Activated CD4-positive, alpha-beta T cell treated with anti-CD3 and anti-CD28 coated beads, Interleukin-2, amount 50 U/mL, for 48 hours (primary cell): ENCODE measurements at regions not wholly inside any gene's neighbourhood (a gene's known extent, or its start where the extent isn't known, plus 50 kb on each side); places are given as distances from the start of the nearest gene placed in this dataset.

Experiments
- DNase-seq, 2 experiments: peaks; one replicate each; pipeline ENCODE4 v3.0.0-alpha.2; 2020

DNA sequence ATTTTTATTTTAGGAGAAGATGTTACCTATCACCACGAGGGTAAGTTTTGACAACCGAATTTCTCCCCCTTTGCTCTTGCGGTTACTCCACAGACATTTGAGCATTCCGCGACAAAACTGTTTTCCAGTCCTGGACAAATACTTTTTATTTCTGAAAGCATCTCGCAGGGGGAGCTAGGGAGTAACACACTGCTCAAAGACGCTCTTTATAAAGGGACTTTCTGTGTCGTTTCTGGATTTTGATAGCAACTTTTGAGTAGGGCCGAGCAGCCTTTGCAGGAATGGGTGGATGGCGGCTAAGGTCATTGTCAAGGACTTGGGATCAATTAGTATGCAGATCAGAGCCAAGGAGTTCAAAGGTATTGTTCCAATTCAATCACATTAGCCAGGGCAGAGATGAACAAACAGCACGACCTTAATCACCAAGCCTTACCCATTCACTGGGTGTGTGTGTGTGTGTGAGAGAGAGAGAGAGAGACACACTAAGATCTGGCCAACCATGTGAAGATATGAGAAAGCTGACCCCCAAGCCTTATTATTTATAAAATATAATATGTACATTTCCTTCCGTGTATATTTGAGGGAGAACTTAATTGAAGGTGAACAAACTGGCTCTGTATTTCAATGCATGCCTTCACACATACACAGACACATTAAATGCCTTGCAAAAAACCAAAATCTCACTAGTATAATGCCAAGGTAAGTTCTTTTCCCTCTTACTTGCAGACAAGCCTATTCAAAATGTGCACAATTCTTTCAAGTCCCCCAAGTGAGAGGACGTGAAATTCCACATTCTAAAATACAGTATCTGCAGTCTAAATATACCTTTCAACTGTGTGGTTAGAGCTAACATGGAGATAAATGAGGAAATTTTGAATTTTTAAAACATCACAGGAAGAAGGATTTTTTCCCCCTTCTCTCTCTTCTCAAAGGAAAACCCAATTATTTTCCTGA lies 613.8 kb downstream of the VRK1 start:
- DNase-seq = no peak

DNA sequence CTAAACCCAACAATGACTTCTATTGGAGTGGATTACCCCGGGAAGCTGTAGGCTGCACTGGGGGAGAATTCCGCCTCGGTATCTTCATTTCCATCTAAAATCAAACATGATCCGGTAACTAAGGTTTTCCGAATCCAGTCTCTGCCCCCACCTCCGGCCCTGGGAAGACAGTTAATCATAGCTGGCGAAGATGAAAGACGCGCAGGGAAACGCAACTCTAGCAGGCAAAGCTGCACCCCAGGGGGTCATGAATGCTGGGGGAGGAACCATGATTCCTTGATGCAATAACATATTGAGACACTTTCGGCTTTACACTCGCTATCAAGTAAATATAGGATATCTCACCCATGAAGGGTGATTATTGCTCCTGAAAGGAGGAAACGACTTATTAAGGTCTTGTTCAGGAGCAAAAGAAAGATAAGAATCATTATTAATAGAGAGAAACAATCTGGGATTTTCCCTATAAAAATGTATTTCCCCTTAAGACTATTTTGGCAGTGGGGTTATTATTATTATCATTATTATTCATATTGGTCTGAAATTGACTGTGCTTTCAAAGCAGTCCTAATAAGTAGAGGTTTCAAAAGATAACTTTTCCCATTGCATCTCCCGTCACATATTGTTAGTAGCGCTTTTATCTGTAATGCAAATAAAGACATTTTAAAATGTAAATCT lies 614.9 kb downstream of the VRK1 start:
- DNase-seq = no peak

DNA sequence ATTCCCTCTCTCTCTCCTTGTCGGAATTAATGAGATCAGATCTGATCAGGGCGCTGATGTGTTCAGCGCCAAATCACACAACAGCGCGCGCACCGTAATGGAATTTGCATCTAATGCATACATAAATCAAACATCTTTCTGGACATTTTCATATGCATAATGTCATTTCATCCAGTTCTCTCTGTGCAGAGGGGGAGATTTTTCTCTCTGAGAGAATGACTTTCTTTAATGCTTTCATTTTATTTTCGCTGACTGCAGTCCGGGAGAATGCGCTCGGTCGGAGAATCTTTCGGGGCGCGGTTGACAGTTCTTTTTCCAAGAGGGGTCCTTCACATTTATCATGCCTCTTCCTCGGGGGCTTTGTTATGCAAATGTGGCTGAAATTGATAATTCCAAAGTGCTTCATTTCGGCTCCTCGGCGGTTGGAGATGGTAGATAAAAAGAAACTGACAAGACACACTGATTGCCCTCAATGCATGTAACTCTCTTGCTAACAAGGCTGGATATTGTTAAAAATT lies 615.9 kb downstream of the VRK1 start:
- DNase-seq = no peak

DNA sequence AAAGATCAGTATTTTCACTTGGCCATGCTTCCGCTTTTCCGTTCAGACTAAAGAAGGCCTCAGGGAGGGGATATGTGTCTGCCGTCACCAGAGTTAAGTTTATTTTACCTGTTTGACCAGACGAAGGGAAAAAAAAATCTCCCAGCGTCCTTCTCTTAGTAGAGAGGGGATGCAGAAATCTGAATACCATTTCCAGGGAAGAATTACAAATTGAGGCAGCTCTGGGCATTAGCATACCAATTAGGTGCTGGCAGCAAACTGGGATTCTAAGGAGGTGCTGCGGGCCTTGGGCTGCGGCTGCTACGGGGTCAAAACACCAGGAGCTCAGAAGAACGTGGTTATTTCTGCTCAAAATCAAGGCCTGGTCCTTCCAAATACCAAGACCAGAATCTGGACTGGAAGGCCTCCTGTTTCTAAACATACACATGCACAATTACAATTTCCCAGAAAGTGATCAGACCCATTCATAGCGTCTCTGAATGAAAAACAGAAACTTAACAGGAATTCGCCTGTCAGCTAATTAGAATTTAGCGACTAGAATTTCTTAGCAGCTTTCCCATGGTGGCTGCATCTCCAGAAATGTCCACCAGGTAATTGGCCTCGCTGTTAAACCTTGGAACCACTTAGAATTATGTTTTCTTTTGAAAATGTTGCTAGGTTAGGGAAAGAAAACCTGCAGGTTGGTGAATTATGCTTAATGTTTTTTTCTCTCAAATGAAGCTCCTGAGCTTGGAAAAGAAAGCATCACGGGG lies 617.0 kb downstream of the VRK1 start:
- DNase-seq = no peak

DNA sequence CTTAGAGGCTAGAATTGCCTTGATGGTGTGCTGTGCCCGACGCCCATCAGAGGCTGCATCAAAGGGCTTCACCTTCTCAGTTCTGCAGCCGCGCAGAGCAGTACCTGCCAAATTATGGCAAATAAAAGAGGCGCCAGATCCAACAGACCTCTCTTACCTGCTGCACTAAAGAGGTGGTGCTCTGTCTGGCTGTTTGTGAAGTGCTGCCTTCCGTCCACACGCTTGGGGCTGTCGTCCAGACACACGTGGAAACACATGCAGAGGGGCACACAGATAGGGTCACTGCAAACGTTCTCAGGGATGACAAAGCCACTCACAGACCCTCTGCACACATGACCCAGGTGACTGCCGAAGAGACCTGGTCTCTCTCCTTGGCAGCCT lies 617.5 kb downstream of the VRK1 start:
- no peak for DNase-seq

DNA sequence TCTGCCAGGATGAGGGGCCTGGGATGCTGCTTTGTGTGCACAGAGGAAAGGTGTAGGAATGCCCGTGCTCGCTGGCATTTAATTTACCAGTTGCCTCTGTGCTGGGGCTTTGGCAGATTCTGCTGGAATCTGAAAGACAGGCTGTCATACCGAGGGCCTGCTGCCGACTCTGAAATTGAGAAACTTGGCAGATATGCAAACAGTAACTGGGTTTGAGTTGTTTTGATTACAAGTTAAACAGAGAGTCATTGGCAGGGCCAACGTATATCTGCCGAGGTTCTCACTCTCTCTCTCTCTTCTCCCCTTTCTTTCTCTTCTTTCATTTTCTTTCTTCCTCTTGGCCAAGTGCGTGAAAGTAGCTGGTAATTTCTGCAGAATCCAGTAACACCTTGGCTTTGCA lies 618.7 kb downstream of the VRK1 start:
- no peak for DNase-seq

DNA sequence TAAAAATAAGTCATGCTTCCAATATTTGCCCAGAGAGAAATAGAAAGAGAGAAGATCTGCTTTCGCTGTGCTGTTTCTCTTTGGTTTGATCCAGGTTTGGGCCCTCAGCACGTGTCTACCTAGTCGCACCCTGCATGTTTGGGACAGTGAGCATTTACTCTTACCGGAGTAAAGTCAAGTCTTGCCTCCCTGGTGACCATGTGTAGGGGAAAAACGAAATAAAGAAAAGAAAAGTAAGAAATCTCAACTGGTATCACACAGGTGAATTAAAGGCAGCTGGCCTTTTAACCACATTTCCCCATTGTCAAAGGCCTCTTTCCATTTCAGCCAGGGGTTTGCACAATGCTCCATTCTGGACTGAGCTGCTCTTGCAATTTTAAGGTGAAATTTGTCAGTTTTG lies 619.4 kb downstream of the VRK1 start:
- DNase-seq = no peak

DNA sequence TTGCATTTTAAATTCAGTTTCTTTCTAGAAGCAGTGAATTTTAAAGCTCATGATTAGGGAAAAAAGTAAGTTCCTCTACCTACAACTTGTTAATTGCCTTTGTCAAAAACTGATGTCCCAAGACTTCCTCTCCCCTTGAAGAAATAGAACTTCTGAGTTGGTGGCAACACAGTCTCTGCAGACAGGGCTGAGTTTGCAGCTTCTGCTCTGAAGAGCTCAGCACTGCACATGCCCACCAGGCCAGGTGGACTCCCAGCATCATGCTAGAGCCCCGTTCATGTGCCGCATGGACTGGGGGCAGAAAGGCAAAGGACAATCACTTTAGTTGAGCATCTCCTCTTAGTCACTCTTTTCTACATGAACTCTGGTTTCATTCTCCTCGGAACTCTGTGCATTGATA lies 620.1 kb downstream of the VRK1 start:
- DNase-seq = no peak

DNA sequence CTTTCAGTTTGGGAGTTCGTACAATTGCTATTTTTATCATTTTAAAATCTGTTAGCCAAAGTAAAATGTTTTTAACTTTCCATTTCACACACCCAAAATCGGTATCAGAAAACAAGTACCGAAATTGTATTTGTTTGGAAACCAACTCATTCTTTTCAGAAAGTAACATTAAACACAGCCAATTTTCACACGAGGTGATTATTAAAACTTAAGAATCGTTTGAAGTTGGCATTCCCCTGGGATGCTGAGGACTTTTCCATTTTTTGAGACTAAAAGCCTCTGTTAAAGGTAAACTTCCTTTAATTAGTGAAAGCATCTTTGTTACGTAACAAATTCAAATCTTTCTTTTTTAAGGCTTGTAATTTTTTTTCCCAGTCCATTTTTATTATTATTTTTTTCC lies 623.0 kb downstream of the VRK1 start:
- no peak for DNase-seq

DNA sequence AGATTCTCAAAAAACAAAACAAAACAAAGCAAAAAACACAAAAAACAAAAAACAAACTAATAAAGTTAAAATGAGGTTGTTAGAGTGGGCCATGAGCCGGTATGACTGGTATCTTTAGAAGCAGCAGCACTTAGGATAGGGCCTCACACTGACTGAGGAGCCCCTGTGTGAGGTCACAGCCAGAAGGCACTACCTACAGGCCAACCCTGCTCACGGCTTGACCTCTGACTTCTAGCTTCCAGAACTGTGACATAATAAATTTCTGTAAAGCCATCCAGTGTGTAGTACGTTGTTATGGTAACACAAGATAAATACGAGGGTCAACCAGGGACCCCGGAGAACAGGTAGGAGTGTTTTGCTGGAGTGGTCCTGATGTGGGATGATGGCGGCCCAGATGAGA lies 629.6 kb downstream of the VRK1 start:
- no peak for DNase-seq

DNA sequence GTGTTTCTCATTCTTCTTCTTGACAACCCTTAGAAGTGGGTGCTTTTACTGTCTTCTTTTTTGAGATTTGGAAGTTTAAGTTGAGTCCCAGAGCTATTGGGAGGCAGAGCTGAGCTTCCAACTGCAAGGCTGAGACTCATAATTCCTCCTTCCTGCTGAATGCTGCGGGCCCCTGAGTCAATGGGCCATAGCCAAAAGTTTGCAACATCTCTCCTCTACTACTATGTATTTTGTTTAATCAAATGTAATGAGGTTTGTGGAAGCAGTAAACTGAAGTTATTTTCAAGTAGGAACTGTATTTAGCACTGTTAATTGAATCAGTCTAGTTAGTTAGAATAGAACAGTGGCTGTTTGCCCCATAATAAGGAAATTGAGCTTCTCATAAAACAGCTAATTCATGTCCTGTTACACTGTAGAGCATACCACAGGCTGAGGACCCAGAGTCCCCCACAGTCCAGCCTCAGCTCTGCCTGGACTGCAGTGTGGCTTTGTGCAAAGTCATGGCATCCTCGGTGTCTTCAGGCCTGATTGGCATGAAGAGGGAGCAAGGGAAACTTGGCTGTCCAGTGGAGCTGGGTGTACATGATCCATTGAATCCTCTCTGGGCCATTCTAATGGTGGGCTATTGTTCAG lies 631.7 kb downstream of the VRK1 start:
- no peak for DNase-seq

DNA sequence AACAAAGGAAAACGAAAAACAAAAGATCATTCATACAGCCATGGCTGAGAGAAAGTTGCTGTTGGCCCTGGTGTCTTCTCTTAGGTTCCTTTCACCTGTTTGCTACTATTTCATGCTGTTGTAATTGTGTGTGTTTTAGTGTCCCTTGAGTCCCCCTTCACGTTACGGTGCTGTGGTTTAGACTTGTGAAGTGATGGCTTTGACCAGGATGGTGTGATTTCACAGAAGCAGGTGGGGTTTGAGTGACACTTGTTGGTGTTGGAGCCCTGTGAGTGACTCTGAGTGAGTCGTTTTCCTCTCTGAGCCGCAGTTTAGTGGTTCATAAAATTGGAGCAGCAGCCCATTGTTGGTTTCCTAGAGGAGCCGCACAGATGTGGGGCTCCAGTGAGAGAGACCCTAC lies 635.4 kb downstream of the VRK1 start:
- DNase-seq = no peak

DNA sequence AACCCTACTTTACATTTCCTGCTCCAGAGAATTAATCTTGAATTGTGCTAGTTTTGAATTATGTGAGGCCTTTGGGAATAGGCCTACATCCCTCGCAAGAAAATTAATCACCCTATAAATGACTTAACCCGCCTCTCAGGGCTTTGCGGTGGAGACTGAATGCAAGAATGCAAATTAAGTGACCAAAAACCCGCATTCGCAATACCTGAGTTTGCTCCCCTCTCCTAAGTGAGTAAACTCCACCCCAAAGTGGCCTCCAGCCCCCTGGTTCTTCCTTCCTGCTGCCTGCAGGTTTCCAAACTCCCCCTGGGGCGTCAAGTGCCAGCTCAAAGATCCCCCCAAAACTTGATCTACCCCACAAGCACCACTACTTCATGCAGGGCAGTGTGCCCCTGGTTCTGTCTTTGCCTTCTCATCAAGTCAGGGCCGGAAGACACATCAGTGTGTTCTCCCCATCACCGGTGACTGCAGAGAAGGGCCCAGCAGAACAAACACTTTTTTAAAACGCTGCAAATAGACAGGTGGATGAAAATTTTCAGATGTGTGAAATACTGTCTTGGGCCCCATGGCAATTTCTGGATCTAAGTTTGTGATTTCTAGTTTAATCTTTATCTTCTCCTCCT lies 644.7 kb downstream of the VRK1 start:
- DNase-seq = peak in 1 of 2 experiments; percentile 17

DNA sequence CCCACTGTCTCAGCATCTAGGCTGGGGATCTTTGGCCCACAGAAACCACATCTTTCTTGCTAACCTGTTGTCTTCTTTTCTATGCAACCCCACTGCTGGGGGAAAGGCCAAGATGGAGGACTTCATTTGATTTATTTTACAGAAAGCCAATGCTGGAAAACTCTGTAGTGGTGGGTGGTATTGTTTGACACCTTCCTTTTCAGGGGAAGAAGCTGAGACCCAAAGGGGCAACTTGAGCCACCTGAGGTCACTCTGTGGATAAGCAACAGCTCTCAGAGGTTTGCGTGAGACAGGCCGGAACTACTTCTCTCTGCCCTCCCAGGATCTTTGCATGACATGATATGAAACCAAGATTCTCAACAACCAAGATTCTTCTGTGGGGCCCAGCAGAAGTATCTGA lies 645.2 kb downstream of the VRK1 start:
- peak; percentile 30 to 53 for DNase-seq

DNA sequence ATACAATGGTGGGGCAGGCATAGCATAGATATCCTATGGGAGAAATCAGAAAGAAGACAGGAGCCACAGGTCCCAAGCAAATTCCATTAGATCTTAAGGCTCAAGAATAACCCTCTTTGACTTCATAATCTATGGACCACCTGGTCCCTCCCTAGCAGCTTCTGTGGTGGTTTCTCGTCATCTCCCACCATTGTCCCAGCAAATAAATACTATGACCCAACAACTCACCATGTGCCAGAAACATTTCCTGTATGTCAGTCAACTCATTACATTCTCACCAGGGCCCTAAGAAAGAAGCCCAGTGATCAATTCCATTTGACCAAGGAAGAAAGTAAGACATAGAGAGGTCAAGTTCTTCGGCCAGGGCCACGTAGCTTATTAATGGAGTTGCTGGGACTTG lies 646.2 kb downstream of the VRK1 start:
- no peak for DNase-seq

DNA sequence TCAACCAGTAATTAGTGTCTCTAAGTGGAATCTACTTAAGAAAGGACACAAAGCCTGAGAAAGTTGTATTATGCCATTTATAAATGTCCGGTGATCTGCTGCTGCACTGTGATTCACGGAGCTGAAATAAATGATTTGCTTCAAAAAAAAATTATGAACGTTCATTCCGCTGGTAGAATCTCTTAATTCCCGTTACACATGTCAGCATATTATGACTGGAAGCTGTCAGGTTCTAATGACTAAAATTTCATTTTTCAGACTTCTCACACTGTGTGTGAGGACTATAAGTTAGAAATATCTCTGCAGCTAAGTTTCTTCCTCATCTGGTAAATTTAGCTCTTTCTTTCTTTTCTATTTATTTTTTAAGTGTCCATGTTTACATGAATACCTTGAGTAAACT lies 647.1 kb downstream of the VRK1 start:
- no peak for DNase-seq

DNA sequence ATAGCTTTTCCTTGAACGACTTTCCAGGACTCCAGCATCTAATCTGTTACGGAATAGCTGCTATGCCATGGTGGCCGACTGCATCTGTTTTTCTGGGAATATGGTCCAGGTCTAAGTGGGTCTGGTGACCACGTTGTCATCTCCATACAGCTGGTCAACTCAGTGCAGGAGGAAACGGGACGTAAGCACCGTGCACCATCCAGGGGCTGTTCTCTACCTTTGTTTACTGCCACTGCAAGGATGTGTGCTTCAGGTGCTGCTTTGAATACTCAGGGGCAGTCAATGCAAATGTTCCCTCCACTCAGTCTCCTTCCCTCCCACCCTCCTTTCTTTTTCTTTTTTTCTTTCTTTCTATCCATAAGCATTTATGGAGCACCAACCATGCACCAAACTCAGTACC lies 648.2 kb downstream of the VRK1 start:
- no peak for DNase-seq

DNA sequence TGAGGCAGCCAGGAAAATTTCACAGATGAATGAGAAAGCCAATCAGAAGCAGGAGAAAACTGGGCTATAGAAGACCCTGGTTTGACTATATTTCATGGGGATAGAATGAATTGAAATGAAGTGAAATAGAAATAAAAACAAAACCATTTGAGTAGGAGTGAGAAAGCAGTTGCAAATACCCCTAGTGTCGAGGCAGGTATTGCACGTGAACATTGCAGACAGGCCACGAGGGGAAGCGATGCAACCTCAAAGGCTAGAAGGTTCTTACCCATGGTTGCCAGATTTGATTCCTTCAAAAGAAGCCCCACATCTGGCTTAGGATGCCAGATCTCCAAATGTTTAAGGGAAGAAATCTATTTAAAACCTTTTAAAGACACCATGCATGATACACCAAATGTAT lies 648.9 kb downstream of the VRK1 start:
- peak in 1 of 2 experiments; percentile 12 for DNase-seq

DNA sequence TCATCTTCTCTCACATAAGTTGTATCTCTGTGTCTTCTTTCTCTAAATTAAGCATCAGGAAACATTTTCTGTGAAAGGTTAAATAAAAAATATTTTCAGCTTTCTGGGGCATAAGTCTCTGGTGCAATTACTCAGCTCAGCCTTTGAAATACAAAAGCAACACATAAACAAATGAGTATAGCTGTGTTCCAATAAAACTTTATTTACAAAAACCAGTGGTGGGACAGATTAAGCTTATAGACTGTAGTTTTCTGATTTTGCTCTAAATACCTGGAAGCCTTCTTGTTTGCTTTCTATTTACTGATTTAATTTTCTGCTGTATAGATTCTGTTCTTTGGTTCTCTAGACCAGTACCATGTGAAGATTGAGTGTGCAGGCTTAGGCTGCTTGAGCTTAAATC lies 655.1 kb downstream of the VRK1 start:
- no peak for DNase-seq

DNA sequence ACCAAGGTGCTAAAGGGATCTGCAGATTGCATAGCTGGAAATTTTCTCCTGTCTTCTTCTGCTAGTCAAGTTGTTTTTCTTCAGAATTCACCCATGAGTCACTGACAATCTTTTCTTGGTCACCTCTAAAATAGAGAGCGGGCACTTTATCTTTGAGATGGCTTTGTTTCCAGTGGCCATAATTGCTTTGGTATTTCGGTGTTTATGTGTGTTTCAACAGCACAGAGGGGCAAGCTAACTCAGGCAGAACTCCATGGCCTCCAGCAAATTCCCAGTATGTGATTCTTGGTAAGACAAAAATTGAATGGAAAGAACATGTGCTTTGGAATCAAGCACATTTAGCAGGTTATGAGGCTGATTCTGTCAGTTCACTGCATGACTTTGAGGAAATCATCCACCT lies 656.8 kb downstream of the VRK1 start:
- DNase-seq = no peak

DNA sequence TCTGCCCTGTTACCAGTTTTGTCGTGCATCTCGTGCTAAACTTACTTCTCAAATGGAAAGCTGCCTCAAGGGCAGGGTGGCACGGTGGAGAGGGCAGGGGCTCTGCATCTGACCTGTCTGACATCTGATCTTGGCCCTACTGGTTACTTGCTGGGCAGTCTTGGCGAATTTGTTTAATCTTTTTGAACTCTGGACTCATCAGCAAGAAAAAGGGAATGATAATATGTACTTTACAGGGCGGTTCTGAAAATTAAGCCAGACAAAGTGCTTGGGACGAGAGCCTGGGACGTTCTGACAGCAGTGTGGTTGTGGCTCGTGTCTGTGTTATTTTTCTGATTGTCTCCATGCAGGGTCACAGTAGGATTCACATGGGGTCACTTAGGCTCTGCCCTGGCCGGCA lies 659.3 kb downstream of the VRK1 start:
- DNase-seq = no peak

DNA sequence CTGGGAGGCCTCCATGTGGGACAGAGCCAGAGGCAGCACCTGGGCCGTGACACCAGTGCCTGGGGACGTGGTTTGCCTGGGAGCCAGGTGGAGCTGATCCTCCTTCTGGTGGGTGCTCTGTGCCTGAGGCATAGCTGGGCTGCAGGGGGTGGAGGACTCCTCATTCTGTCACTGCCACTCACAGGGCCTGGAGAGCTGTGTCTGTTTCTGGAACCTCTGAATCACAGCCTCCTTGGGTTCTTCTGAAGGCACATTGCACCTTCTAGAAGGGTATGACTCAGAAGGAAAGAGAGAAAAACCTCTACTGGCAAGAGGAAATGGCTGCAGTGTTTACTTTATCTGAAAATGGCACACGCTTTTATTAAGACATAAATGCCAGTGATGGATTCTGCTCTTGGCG lies 659.8 kb downstream of the VRK1 start:
- DNase-seq = peak; percentile 68 to 76
